ENCODE measurements at regions not wholly inside any gene's neighbourhood (a gene's known extent, or its start where the extent isn't known, plus 50 kb on each side); places are given as distances from the start of the nearest gene placed in this dataset.

- Histone ChIP-seq H3K36me3 (ENCODE audit: control insufficient read depth, insufficient read depth, low read length) (no peaks in the 10 kb centered on the region), H3K4me3 (ENCODE audit: low read depth, low read length) (no peak overlapping the region), H3K27me3 (replicated peaks; ENCODE audit: control insufficient read depth, insufficient read depth, low read length) (no peaks in the 10 kb centered on the region), H3K9me3 (no peaks in the 10 kb centered on the region), H3K4me1 (no peaks in the 10 kb centered on the region)
- Mint-ChIP-seq H3K27ac (ENCODE audit: unreplicated experiment) (no peak overlapping the region), H3K27me3 (ENCODE audit: insufficient read depth, unreplicated experiment) (no peaks in the 10 kb centered on the region), H3K9me3 (ENCODE audit: unreplicated experiment) (no peaks in the 10 kb centered on the region), H3K4me3 (ENCODE audit: unreplicated experiment) (no peak overlapping the region), H3K4me1 (ENCODE audit: low read depth, unreplicated experiment) (no peaks in the 10 kb centered on the region), H3K36me3 (ENCODE audit: insufficient read depth, unreplicated experiment) (no peaks in the 10 kb centered on the region)
- CTCF ChIA-PET, result no interaction called here
- BruUV-seq (replicated peaks), result no TSS peak
- no peak for TF ChIP-seq CTCF (IDR thresholded peaks at IDR 0.05; ENCODE audit: insufficient read depth in 1 of 2, low read depth in 1 of 2, low read length in 1 of 2, severe bottlenecking in 1 of 2, unreplicated experiment in 1 of 2)
- POLR2A ChIA-PET, result no interaction called here
- no peak for DNase-seq
- intact Hi-C loops (cut with micrococcal nuclease; ENCODE audit: unreplicated experiment), result no loop called here
These were observed 221.3 kb upstream of the CRIM1 start for GRCh38 chr2:36134281-36134680.

GRCh38 chr2:36128359-36128758 lies 227.2 kb upstream of the CRIM1 start:
- ChIA-PET POLR2A (no interaction called here), CTCF (no interaction called here)
- Mint-ChIP-seq H3K9me3 (ENCODE audit: unreplicated experiment) (no peaks in the 10 kb centered on the region), H3K4me1 (ENCODE audit: low read depth, unreplicated experiment) (no peaks in the 10 kb centered on the region), H3K27me3 (ENCODE audit: insufficient read depth, unreplicated experiment) (peaks cover 9% of the 10 kb centered on the region), H3K36me3 (ENCODE audit: insufficient read depth, unreplicated experiment) (no peaks in the 10 kb centered on the region), H3K4me3 (ENCODE audit: unreplicated experiment) (no peak overlapping the region), H3K27ac (ENCODE audit: unreplicated experiment) (no peak overlapping the region)
- no peaks in the 10 kb centered on the region for H3K4me1 ChIP-seq
- intact Hi-C loops (cut with micrococcal nuclease; ENCODE audit: unreplicated experiment), result no loop called here
- no peaks in the 10 kb centered on the region; the same call in 1 of the 2 replicates for H3K9me3 ChIP-seq
- no peaks in the 10 kb centered on the region for H3K27me3 ChIP-seq (replicated peaks; ENCODE audit: control insufficient read depth, insufficient read depth, low read length)
- no peak for TF ChIP-seq CTCF (IDR thresholded peaks at IDR 0.05; ENCODE audit: insufficient read depth in 1 of 2, low read depth in 1 of 2, low read length in 1 of 2, severe bottlenecking in 1 of 2, unreplicated experiment in 1 of 2)
- H3K36me3 ChIP-seq (ENCODE audit: control insufficient read depth, insufficient read depth, low read length), result no peaks in the 10 kb centered on the region
- H3K4me3 ChIP-seq (ENCODE audit: low read depth, low read length), result no peak overlapping the region
- no TSS peak for BruUV-seq (replicated peaks)
- no peak for DNase-seq

DNA sequence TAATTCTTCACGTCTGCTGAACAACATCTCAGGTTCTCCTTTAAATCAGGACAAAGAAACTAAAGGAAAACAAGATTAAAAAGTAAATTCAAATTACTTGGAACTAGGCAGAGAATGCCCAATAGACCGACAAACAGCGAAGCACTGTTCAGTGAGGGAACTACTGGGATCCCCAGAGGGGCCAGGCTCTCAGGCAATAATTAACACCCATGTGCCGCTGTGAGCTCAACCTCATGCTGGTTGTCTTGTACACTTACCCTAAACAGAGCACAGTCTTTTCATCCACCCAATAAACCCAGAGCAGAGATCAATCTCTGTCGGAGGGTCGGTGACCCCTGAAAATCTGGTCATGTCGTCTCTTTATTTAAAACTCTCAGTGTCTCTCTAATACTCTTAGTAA lies 229.9 kb upstream of the CRIM1 start:
- no peaks in the 10 kb centered on the region; the same call in 1 of the 2 replicates for H3K9me3 ChIP-seq
- H3K36me3 ChIP-seq (ENCODE audit: control insufficient read depth, insufficient read depth, low read length), result no peaks in the 10 kb centered on the region
- Mint-ChIP-seq H3K27me3 (ENCODE audit: insufficient read depth, unreplicated experiment) (peaks cover 14% of the 10 kb centered on the region), H3K27ac (ENCODE audit: unreplicated experiment) (no peak overlapping the region), H3K36me3 (ENCODE audit: insufficient read depth, unreplicated experiment) (no peaks in the 10 kb centered on the region), H3K9me3 (ENCODE audit: unreplicated experiment) (peaks cover 6% of the 10 kb centered on the region), H3K4me3 (ENCODE audit: unreplicated experiment) (no peak overlapping the region), H3K4me1 (ENCODE audit: low read depth, unreplicated experiment) (no peaks in the 10 kb centered on the region)
- H3K4me1 ChIP-seq, result no peaks in the 10 kb centered on the region
- CTCF ChIA-PET, result no interaction called here
- H3K27me3 ChIP-seq (replicated peaks; ENCODE audit: control insufficient read depth, insufficient read depth, low read length), result no peaks in the 10 kb centered on the region
- no TSS peak for BruUV-seq (replicated peaks)
- no peak for DNase-seq
- intact Hi-C loops (cut with micrococcal nuclease; ENCODE audit: unreplicated experiment), result no loop called here
- no peak for TF ChIP-seq CTCF (IDR thresholded peaks at IDR 0.05; ENCODE audit: insufficient read depth in 1 of 2, low read depth in 1 of 2, low read length in 1 of 2, severe bottlenecking in 1 of 2, unreplicated experiment in 1 of 2)
- no peak overlapping the region for H3K4me3 ChIP-seq (ENCODE audit: low read depth, low read length)
- POLR2A ChIA-PET, result no interaction called here

All from Caco-2 (cell line).